ENCODE measurements at regions not wholly inside any gene's neighbourhood (a gene's known extent, or its start where the extent isn't known, plus 50 kb on each side); places are given as distances from the start of the nearest gene placed in this dataset.
"Not testable (repeated sequence)": the region's sequence is repeated elsewhere in the genome, so short reads cannot be mapped to it uniquely, and the experiment has no call there.

GRCh38 chr2:198304859-198305258 lies 500.5 kb downstream of the PLCL1 start:
- DNase-seq (ENCODE audit: low read depth, low spot score) = no peak
- in situ Hi-C loops (cut with HindIII; ENCODE audit: low pct_unique_long_range_greater_than_20kb, low sequenced_read_pairs) = no loop called here

GRCh38 chr2:198297350-198297749 lies 493.0 kb downstream of the PLCL1 start:
- in situ Hi-C loops (cut with HindIII; ENCODE audit: low pct_unique_long_range_greater_than_20kb, low sequenced_read_pairs) = no loop called here
- no peak for DNase-seq (ENCODE audit: low read depth, low spot score)

- peak; percentile 75 for DNase-seq (ENCODE audit: low read depth, low spot score)
- in situ Hi-C loops (cut with HindIII; ENCODE audit: low pct_unique_long_range_greater_than_20kb, low sequenced_read_pairs) = no loop called here
These were observed 492.4 kb downstream of the PLCL1 start for GRCh38 chr2:198296665-198297308.

- DNase-seq (ENCODE audit: low read depth, low spot score) = no peak
- in situ Hi-C loops (cut with HindIII; ENCODE audit: low pct_unique_long_range_greater_than_20kb, low sequenced_read_pairs) = no loop called here
These were observed 488.9 kb downstream of the PLCL1 start for GRCh38 chr2:198293281-198293680.

GRCh38 chr2:198289811-198290210 lies 485.4 kb downstream of the PLCL1 start:
- no peak for DNase-seq (ENCODE audit: low read depth, low spot score)
- in situ Hi-C loops (cut with HindIII; ENCODE audit: low pct_unique_long_range_greater_than_20kb, low sequenced_read_pairs) = no loop called here

- DNase-seq (ENCODE audit: low read depth, low spot score) = no peak
- in situ Hi-C loops (cut with HindIII; ENCODE audit: low pct_unique_long_range_greater_than_20kb, low sequenced_read_pairs) = no loop called here
These were observed 483.3 kb downstream of the PLCL1 start for GRCh38 chr2:198287706-198288105.

GRCh38 chr2:198285216-198285615 lies 480.8 kb downstream of the PLCL1 start:
- no peak for DNase-seq (ENCODE audit: low read depth, low spot score)
- in situ Hi-C loops (cut with HindIII; ENCODE audit: low pct_unique_long_range_greater_than_20kb, low sequenced_read_pairs) = no loop called here

- in situ Hi-C loops (cut with HindIII; ENCODE audit: low pct_unique_long_range_greater_than_20kb, low sequenced_read_pairs) = no loop called here
- DNase-seq (ENCODE audit: low read depth, low spot score) = no peak
These were observed 478.8 kb downstream of the PLCL1 start for GRCh38 chr2:198283146-198283545.

GRCh38 chr2:198282061-198282460 lies 477.7 kb downstream of the PLCL1 start:
- in situ Hi-C loops (cut with HindIII; ENCODE audit: low pct_unique_long_range_greater_than_20kb, low sequenced_read_pairs) = no loop called here
- DNase-seq (ENCODE audit: low read depth, low spot score) = no peak

- no peak for DNase-seq (ENCODE audit: low read depth, low spot score)
- in situ Hi-C loops (cut with HindIII; ENCODE audit: low pct_unique_long_range_greater_than_20kb, low sequenced_read_pairs) = no loop called here
These were observed 475.8 kb downstream of the PLCL1 start for GRCh38 chr2:198280145-198280544.

- in situ Hi-C loops (cut with HindIII; ENCODE audit: low pct_unique_long_range_greater_than_20kb, low sequenced_read_pairs) = no loop called here
- no peak for DNase-seq (ENCODE audit: low read depth, low spot score)
These were observed 474.6 kb downstream of the PLCL1 start for GRCh38 chr2:198279026-198279425.

GRCh38 chr2:198277181-198277580 lies 472.8 kb downstream of the PLCL1 start:
- DNase-seq (ENCODE audit: low read depth, low spot score) = no peak
- in situ Hi-C loops (cut with HindIII; ENCODE audit: low pct_unique_long_range_greater_than_20kb, low sequenced_read_pairs) = no loop called here

GRCh38 chr2:198273660-198274059 lies 469.3 kb downstream of the PLCL1 start:
- in situ Hi-C loops (cut with HindIII; ENCODE audit: low pct_unique_long_range_greater_than_20kb, low sequenced_read_pairs) = no loop called here
- no peak for DNase-seq (ENCODE audit: low read depth, low spot score)

- in situ Hi-C loops (cut with HindIII; ENCODE audit: low pct_unique_long_range_greater_than_20kb, low sequenced_read_pairs) = not testable (repeated sequence)
These were observed 465.8 kb downstream of the PLCL1 start for GRCh38 chr2:198270157-198270556.

GRCh38 chr2:198268519-198268918 lies 464.1 kb downstream of the PLCL1 start:
- in situ Hi-C loops (cut with HindIII; ENCODE audit: low pct_unique_long_range_greater_than_20kb, low sequenced_read_pairs) = no loop called here
- DNase-seq (ENCODE audit: low read depth, low spot score) = no peak

More at GRCh38 chr2:198270157-198270556, 465.8 kb downstream of the PLCL1 start:
- DNase-seq (ENCODE audit: low read depth, low spot score) = not testable (repeated sequence)

GRCh38 chr2:198259496-198259895 lies 455.1 kb downstream of the PLCL1 start:
- peak; percentile 22 for DNase-seq (ENCODE audit: low read depth, low spot score)
- in situ Hi-C loops (cut with HindIII; ENCODE audit: low pct_unique_long_range_greater_than_20kb, low sequenced_read_pairs) = no loop called here

- in situ Hi-C loops (cut with HindIII; ENCODE audit: low pct_unique_long_range_greater_than_20kb, low sequenced_read_pairs) = no loop called here
- peak; percentile 45 for DNase-seq (ENCODE audit: low read depth, low spot score)
These were observed 450.2 kb downstream of the PLCL1 start for GRCh38 chr2:198254536-198255090.

GRCh38 chr2:198253995-198254394 lies 449.6 kb downstream of the PLCL1 start:
- DNase-seq (ENCODE audit: low read depth, low spot score) = no peak
- in situ Hi-C loops (cut with HindIII; ENCODE audit: low pct_unique_long_range_greater_than_20kb, low sequenced_read_pairs) = no loop called here

GRCh38 chr2:198252472-198252871 lies 448.1 kb downstream of the PLCL1 start:
- no peak for DNase-seq (ENCODE audit: low read depth, low spot score)
- in situ Hi-C loops (cut with HindIII; ENCODE audit: low pct_unique_long_range_greater_than_20kb, low sequenced_read_pairs) = no loop called here

All from SK-MEL-5 (cell line).